Transverse colon (tissue), 4 donors: ENCODE measurements at regions not wholly inside any gene's neighbourhood (a gene's known extent, or its start where the extent isn't known, plus 50 kb on each side); places are given as distances from the start of the nearest gene placed in this dataset.

Source experiments
- CTCF ChIP-seq, 5 experiments: fragments of 200-600 bp in 3 of 5; fragments of 450-650 bp in 2 of 5; sonication (generic) in 3 of 5; IDR thresholded peaks; 1 replicate in 2 of 5; 2 replicates in 3 of 5; pipeline ENCODE4 v1.5.1; 2016 to 2017; ENCODE audit warnings: antibody characterized with exemption in 5 of 5, inconsistent platforms in 3 of 5, mild to moderate bottlenecking in 2 of 5, moderate library complexity in 1 of 5
- EP300 ChIP-seq: sonication (generic); formaldehyde crosslinking; IDR thresholded peaks from one replicate; pipeline ENCODE4 v1.6.1; 2017; ENCODE audit warnings: antibody characterized with exemption, low read depth
- POLR2A ChIP-seq: fragments of 450-650 bp; IDR thresholded peaks from one replicate; pipeline ENCODE4 v1.6.1; 2016; ENCODE audit warnings: antibody characterized with exemption, mild to moderate bottlenecking, moderate library complexity
- POLR2AphosphoS5 ChIP-seq, 3 donors: sonication (generic); formaldehyde crosslinking; IDR thresholded peaks; one replicate each; pipeline ENCODE4 v1.6.1; 2016; ENCODE audit warnings: antibody characterized with exemption in 3 of 3

- TF ChIP-seq CTCF (IDR thresholded peaks at IDR 0.05) (no peak), POLR2AphosphoS5 (IDR thresholded peaks at IDR 0.05) (no peak), EP300 (no peak), POLR2A (no peak)
Observed at GRCh38 chr12:29008786-29009185, 140.3 kb upstream of the FAR2 start.
